HepG2 (cell line): ENCODE measurements at regions not wholly inside any gene's neighbourhood (a gene's known extent, or its start where the extent isn't known, plus 50 kb on each side); places are given as distances from the start of the nearest gene placed in this dataset.

Source experiments
- ATAC-seq: fragments of 200-7000 bp; cut with Tn5 transposase; 3 replicates; pipeline ENCODE4 v1.9.1; 2020; ENCODE audit warnings: mild to moderate bottlenecking, moderate library complexity
- BruUV-seq: library from RNA; stranded (reverse); fragments of 400-500 nt; replicated peaks from 2 replicates; lab custom pipeline; 2021; lab: Mats Ljungman, UMichigan
- CTCF ChIA-PET: fragments of 300-600 bp; formaldehyde crosslinking; extraction: SDS; loops from one replicate; lab custom pipeline; 2021; ENCODE audit warnings: low total read pairs, inconsistent platforms, low intra/inter-chr PET ratio; lab: Yijun Ruan, JAX
- POLR2A ChIA-PET: fragments of 350-600 bp; sonication (Branson Sonifier 250); formaldehyde crosslinking; loops from one replicate; lab custom pipeline; 2020; ENCODE audit warnings: antibody characterized with exemption, inconsistent platforms; lab: Yijun Ruan, JAX
- DNase-seq: peaks from one replicate; pipeline ENCODE4 v3.0.0-alpha.2; 2015; ENCODE audit warnings: low spot score
- FAIRE-seq: peaks from 3 replicates; lab custom pipeline; 2011; peaks lifted over from hg19 to GRCh38; lab: Jason Lieb, UNC
- H2AFZ ChIP-seq: one replicate; pipeline ENCODE4 v1.6.1; 2011; ENCODE audit warnings: low read length, inconsistent platforms
- H3K27ac ChIP-seq: fragments of 300-600 bp; 3 replicates; pipeline ENCODE4 v1.8.0; 2011; ENCODE audit warnings: mixed run types, mild to moderate bottlenecking, mixed read lengths, low read length, inconsistent platforms; ENCODE audit not compliant: insufficient read depth; ENCODE audit errors: extremely low read length
- H3K27me3 ChIP-seq, 2 experiments: fragments of 200-600 bp in 1 of 2; 2 replicates in 1 of 2; 3 replicates in 1 of 2; pipeline versions ENCODE4 v1.6.0 to v1.8.0; 2011; ENCODE audit warnings: low read length in 2 of 2, mild to moderate bottlenecking in 2 of 2, moderate library complexity in 2 of 2, inconsistent platforms in 1 of 2; ENCODE audit not compliant: insufficient read depth in 2 of 2, control insufficient read depth in 1 of 2
- H3K36me3 ChIP-seq, 2 experiments: fragments of 200-600 bp in 1 of 2; replicated peaks in 1 of 2; 2 replicates in 1 of 2; 3 replicates in 1 of 2; pipeline versions ENCODE4 v1.5.1 to v1.8.0; 2011; ENCODE audit warnings: low read length in 2 of 2, inconsistent platforms in 1 of 2; ENCODE audit not compliant: insufficient read depth in 2 of 2, control insufficient read depth in 1 of 2
- H3K4me1 ChIP-seq: 2 replicates; pipeline ENCODE4 v1.5.1; 2012; ENCODE audit warnings: low read length, inconsistent platforms; ENCODE audit not compliant: insufficient read depth
- H3K4me2 ChIP-seq: 2 replicates; pipeline ENCODE4 v1.6.0; 2011; ENCODE audit warnings: low read depth, low read length, inconsistent platforms
- H3K4me3 ChIP-seq, 3 experiments: fragments of 200-600 bp in 1 of 3; sonication (generic), shearing (Covaris generic) in 1 of 3; replicated peaks in 1 of 3; 2 replicates each; pipeline ENCODE4 v1.5.1; 2011 to 2016; ENCODE audit warnings: low read length in 3 of 3, inconsistent platforms in 2 of 3, low read depth in 2 of 3, mild to moderate bottlenecking in 2 of 3, control low read depth in 1 of 3, mixed read lengths in 1 of 3; ENCODE audit not compliant: insufficient read depth in 1 of 3
- H3K79me2 ChIP-seq: one replicate; pipeline ENCODE4 v1.6.1; 2011; ENCODE audit warnings: low read length, inconsistent platforms; ENCODE audit not compliant: insufficient read depth
- H3K9ac ChIP-seq: 2 replicates; pipeline ENCODE4 v1.6.0; 2011; ENCODE audit warnings: mild to moderate bottlenecking, low read depth, low read length, inconsistent platforms; ENCODE audit not compliant: insufficient read depth
- H3K9me3 ChIP-seq: 2 replicates; pipeline ENCODE4 v1.5.1; 2012; ENCODE audit warnings: mild to moderate bottlenecking, low read length
- H4K20me1 ChIP-seq: 2 replicates; pipeline ENCODE4 v1.6.0; 2011; ENCODE audit warnings: inconsistent platforms, mild to moderate bottlenecking, low read length, moderate library complexity; ENCODE audit not compliant: insufficient read depth
- CEBPG ChIP-seq: IDR thresholded peaks from 2 replicates; pipeline ENCODE4 v1.6.1; 2016
- CTCF ChIP-seq: sonication (generic); formaldehyde crosslinking; IDR thresholded peaks from 2 replicates; pipeline ENCODE4 v1.5.0; 2020; ENCODE audit warnings: mild to moderate bottlenecking, missing genetic modification reagents, moderate library complexity
- HDAC2 ChIP-seq: sonication (generic); formaldehyde crosslinking; IDR thresholded peaks from 2 replicates; pipeline ENCODE4 v1.4.0; 2020; ENCODE audit warnings: missing genetic modification reagents
- HNF4A ChIP-seq: sonication (generic); formaldehyde crosslinking; IDR thresholded peaks from 2 replicates; pipeline ENCODE4 v1.4.0; 2020; ENCODE audit warnings: missing genetic modification reagents
- HOXA7 ChIP-seq: sonication (generic); formaldehyde crosslinking; IDR thresholded peaks from 2 replicates; pipeline ENCODE4 v1.8.1; 2022; ENCODE audit warnings: mild to moderate bottlenecking, missing genetic modification reagents, moderate library complexity
- KDM1A ChIP-seq: IDR thresholded peaks from 2 replicates; pipeline ENCODE4 v1.6.1; 2016; ENCODE audit warnings: missing compliant biosample characterization
- KDM6A ChIP-seq: IDR thresholded peaks from 2 replicates; pipeline ENCODE4 v1.6.1; 2016; ENCODE audit warnings: low read depth
- MAX ChIP-seq: IDR thresholded peaks from 2 replicates; pipeline ENCODE4 v1.6.1; 2012; ENCODE audit warnings: inconsistent platforms
- NCOA2 ChIP-seq: sonication (generic); formaldehyde crosslinking; IDR thresholded peaks from 2 replicates; pipeline ENCODE4 v1.8.0; 2022; ENCODE audit warnings: inconsistent platforms
- NFE2L1 ChIP-seq: sonication (generic); formaldehyde crosslinking; IDR thresholded peaks from 2 replicates; pipeline ENCODE4 v1.4.0; 2020; ENCODE audit warnings: missing genetic modification reagents, mild to moderate bottlenecking, borderline replicate concordance
- NFIB ChIP-seq: sonication (generic); formaldehyde crosslinking; IDR thresholded peaks from 2 replicates; pipeline ENCODE4 v1.9.0; 2021; ENCODE audit warnings: missing genetic modification reagents, mild to moderate bottlenecking, borderline replicate concordance
- NFKB2 ChIP-seq: sonication (generic); formaldehyde crosslinking; IDR thresholded peaks from 2 replicates; pipeline ENCODE4 v1.4.0; 2020; ENCODE audit warnings: missing genetic modification reagents, borderline replicate concordance
- NR2C2 ChIP-seq: sonication (generic); formaldehyde crosslinking; IDR thresholded peaks from 2 replicates; pipeline ENCODE4 v1.4.0; 2020; ENCODE audit warnings: missing genetic modification reagents, mild to moderate bottlenecking, moderate library complexity, borderline replicate concordance
- PAWR ChIP-seq: sonication (generic); formaldehyde crosslinking; IDR thresholded peaks from 2 replicates; pipeline ENCODE4 v1.4.0; 2020; ENCODE audit warnings: missing genetic modification reagents, mild to moderate bottlenecking, borderline replicate concordance
- REPIN1 ChIP-seq: sonication (generic); formaldehyde crosslinking; IDR thresholded peaks from 2 replicates; pipeline ENCODE4 v1.8.0; 2022; ENCODE audit warnings: missing genetic modification reagents, low read depth, mild to moderate bottlenecking, borderline replicate concordance
- SMAD3 ChIP-seq: sonication (generic); formaldehyde crosslinking; IDR thresholded peaks from 2 replicates; pipeline ENCODE4 v1.4.0; 2020; ENCODE audit warnings: missing genetic modification reagents
- SMC3 ChIP-seq: IDR thresholded peaks from 2 replicates; pipeline ENCODE4 v1.6.1; 2011; ENCODE audit warnings: low read length, improper control_type of control experiment
- ZMYM2 ChIP-seq: sonication (generic); formaldehyde crosslinking; IDR thresholded peaks from 2 replicates; pipeline ENCODE4 v1.8.0; 2022; ENCODE audit warnings: mild to moderate bottlenecking, missing genetic modification reagents
- ZNF335 ChIP-seq: sonication (generic); formaldehyde crosslinking; IDR thresholded peaks from 2 replicates; pipeline ENCODE4 v1.4.0; 2020; ENCODE audit warnings: missing genetic modification reagents
- ZNF629 ChIP-seq: sonication (generic); formaldehyde crosslinking; conservative IDR thresholded peaks from 2 replicates; pipeline ENCODE4 v1.5.0; 2020; ENCODE audit warnings: missing genetic modification reagents
- ZNF704 ChIP-seq: sonication (generic); formaldehyde crosslinking; IDR thresholded peaks from 2 replicates; pipeline ENCODE4 v1.8.1; 2023; ENCODE audit warnings: mild to moderate bottlenecking, inconsistent platforms, moderate library complexity, missing genetic modification reagents, borderline replicate concordance
- WGBS: methylation state at CpG from one replicate; pipeline ENCODE4 v1.1.6; 2017; ENCODE audit warnings: low lambda C conversion rate; 5-methylcytosine and 5-hydroxymethylcytosine counted together
- in situ Hi-C: cut with HindIII; loops from 2 replicates; pipeline ENCODE4 v1.10.0; 2017; ENCODE audit warnings: low pct_unique_long_range_greater_than_20kb; ENCODE audit not compliant: extremely low pct_ligation_motif_present
- intact Hi-C: fragments of 100-400 bp; cut with micrococcal nuclease; formaldehyde crosslinking; loops from one replicate; pipeline ENCODE4 v1.10.0; 2022; ENCODE audit not compliant: unreplicated experiment
- TF ChIP-seq, protein P1 (sequence below): sonication (generic); formaldehyde crosslinking; IDR thresholded peaks from 2 replicates; pipeline ENCODE4 v1.5.0; 2020; ENCODE audit warnings: missing genetic modification reagents

GRCh38 chr6:137801352-137802114, 65.5 kb upstream of the TNFAIP3 start:
- FAIRE-seq (no peak), ATAC-seq (no peak), DNase-seq (no peak)
- 74% methylated on average over 5 of the region's 5 CpGs for WGBS
- POLR2A ChIA-PET, result no interaction called here
- H3K9me3 ChIP-seq, result no peaks in the 10 kb centered on the region
- H3K4me2 ChIP-seq, result no peak overlapping the region
- in situ Hi-C loops, result loop anchor here (5.0 to 10.0 kb wide), 2 partner anchors 63 to 69 kb away; partner anchors contain the start of gene TNFAIP3
- peak overlapping the region; percentile 48 for H3K27ac ChIP-seq
- no peak overlapping the region for H3K9ac ChIP-seq
- peaks cover 93% of the 10 kb centered on the region for H3K4me1 ChIP-seq
- no peaks in the 10 kb centered on the region for H3K36me3 ChIP-seq
- H3K27me3 ChIP-seq, result no peaks in the 10 kb centered on the region
- H4K20me1 ChIP-seq, result no peaks in the 10 kb centered on the region
- H2AFZ ChIP-seq, result peak overlapping the region; percentile 6
- intact Hi-C loops, result loop anchor here (1.0 to 10.0 kb wide), 2 partner anchors 10 to 143 kb away; no protein-coding TSS in a partner anchor
- CTCF ChIA-PET, result no interaction called here
- H3K79me2 ChIP-seq, result no peaks in the 10 kb centered on the region
- no peak overlapping the region for H3K4me3 ChIP-seq
- no TSS peak for BruUV-seq
- TF ChIP-seq HNF4A (CRISPR knock-in tag), result peak; percentile 24; the same call in 1 of the 2 replicates
- no peak for TF ChIP-seq NFE2L1 (CRISPR knock-in tag)
- TF ChIP-seq HOXA7 (CRISPR knock-in tag), result no peak
- 0 out of 2 replicates have a peak, but pooled peaks have one; percentile 5 for TF ChIP-seq HDAC2
- no peak for TF ChIP-seq NFKB2 (CRISPR knock-in tag)
- no peak for TF ChIP-seq KDM1A (CRISPR knock-in tag)
- no peak for TF ChIP-seq KDM6A
- TF ChIP-seq CTCF, result no peak
- no peak for TF ChIP-seq REPIN1
- 0 out of 2 replicates have a peak, but pooled peaks have one; percentile 15 for TF ChIP-seq ZNF629 (CRISPR knock-in tag)
- no peak for TF ChIP-seq NFIB (CRISPR knock-in tag)
- TF ChIP-seq ZNF704 (CRISPR knock-in tag), result no peak
- TF ChIP-seq NCOA2, result 0 out of 2 replicates have a peak, but pooled peaks have one; percentile 23
- TF ChIP-seq, protein P1, sequence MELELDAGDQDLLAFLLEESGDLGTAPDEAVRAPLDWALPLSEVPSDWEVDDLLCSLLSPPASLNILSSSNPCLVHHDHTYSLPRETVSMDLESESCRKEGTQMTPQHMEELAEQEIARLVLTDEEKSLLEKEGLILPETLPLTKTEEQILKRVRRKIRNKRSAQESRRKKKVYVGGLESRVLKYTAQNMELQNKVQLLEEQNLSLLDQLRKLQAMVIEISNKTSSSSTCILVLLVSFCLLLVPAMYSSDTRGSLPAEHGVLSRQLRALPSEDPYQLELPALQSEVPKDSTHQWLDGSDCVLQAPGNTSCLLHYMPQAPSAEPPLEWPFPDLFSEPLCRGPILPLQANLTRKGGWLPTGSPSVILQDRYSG (CRISPR knock-in tag), result no peak
- TF ChIP-seq CEBPG (CRISPR knock-in tag), result peak; percentile 28; the same call in 1 of the 2 replicates
- TF ChIP-seq NR2C2 (CRISPR knock-in tag), result no peak
- no peak for TF ChIP-seq SMC3
- 0 out of 2 replicates have a peak, but pooled peaks have one; percentile 28 for TF ChIP-seq SMAD3
- peak; percentile 15; the same call in 1 of the 2 replicates for TF ChIP-seq MAX
- 0 out of 2 replicates have a peak, but pooled peaks have one; percentile 21 for TF ChIP-seq ZMYM2 (CRISPR knock-in tag)
- no peak for TF ChIP-seq PAWR
- no peak for TF ChIP-seq ZNF335 (CRISPR knock-in tag)
